H7 (cell line): ENCODE measurements at regions not wholly inside any gene's neighbourhood (a gene's known extent, or its start where the extent isn't known, plus 50 kb on each side); places are given as distances from the start of the nearest gene placed in this dataset.
"Not testable (repeated sequence)": the region's sequence is repeated elsewhere in the genome, so short reads cannot be mapped to it uniquely, and the experiment has no call there.

Source experiments
- DNase-seq: peaks from one replicate; pipeline ENCODE4 v3.0.0; 2012
- H3K27me3 ChIP-seq: 2 replicates; pipeline ENCODE4 v1.6.0; 2011; ENCODE audit warnings: mild to moderate bottlenecking, low read length; ENCODE audit not compliant: control insufficient read depth, insufficient read depth
- H3K36me3 ChIP-seq: replicated peaks from 2 replicates; pipeline ENCODE4 v1.5.1; 2011; ENCODE audit warnings: low read length; ENCODE audit not compliant: control insufficient read depth, insufficient read depth
- H3K4me3 ChIP-seq: 2 replicates; pipeline ENCODE4 v1.5.1; 2011; ENCODE audit warnings: low read depth, mild to moderate bottlenecking, control low read depth, low read length, moderate library complexity; ENCODE audit not compliant: insufficient read depth

- H3K27me3 ChIP-seq: no peaks in the 10 kb centered on the region
- no peak for DNase-seq
- no peak overlapping the region for H3K4me3 ChIP-seq
- no peaks in the 10 kb centered on the region for H3K36me3 ChIP-seq
Observed at GRCh38 chr5:1958211-1959010, 75.7 kb upstream of the IRX4 start.

DNA sequence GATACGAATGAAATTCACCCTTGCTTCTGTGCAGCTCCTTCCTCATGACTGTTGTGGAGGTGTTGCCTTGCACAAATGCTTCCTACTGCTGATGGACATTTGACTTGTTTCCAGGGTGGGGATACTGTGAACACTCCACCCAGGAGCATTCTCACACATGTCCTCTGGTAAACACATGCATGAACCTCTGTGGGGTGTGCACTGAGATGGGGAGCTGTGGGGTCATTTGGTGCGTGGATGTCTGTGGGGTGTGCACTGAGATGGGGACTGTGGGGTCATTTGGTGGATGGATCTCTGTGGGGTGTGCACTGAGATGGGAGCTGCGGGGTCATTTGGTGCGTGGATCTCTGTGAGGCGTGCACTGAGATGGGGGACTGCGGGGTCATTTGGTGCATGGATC is 72.9 kb upstream of the IRX4 start:
- no peak for DNase-seq
- no peaks in the 10 kb centered on the region for H3K27me3 ChIP-seq
- no peaks in the 10 kb centered on the region for H3K36me3 ChIP-seq
- no peak overlapping the region for H3K4me3 ChIP-seq

DNA sequence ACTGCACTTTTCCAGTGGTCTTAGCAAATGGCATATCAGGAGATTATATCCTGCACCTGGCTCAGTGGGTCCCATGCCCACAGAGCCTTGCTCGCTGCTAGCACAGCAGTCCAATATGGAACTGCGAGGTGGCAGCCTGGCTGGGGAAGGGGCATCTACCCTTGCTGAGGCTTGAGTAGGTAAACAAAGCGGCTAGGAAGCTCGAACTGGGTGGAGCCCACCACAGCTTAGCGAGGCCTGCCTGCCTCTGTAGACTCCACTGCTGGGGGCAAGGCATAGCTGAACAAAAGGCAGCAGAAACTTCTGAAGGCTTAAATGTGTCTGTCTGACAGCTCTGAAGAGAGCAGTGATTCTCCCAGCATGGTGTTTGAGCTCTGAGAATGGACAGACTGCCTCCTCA is 71.0 kb upstream of the IRX4 start:
- DNase-seq, H3K4me3 ChIP-seq, H3K27me3 ChIP-seq, H3K36me3 ChIP-seq: not testable (repeated sequence)

- Histone ChIP-seq H3K27me3 (no peaks in the 10 kb centered on the region), H3K4me3 (no peak overlapping the region), H3K36me3 (no peaks in the 10 kb centered on the region)
- peak; percentile 85 for DNase-seq
Observed at GRCh38 chr5:1952444-1953099, 69.8 kb upstream of the IRX4 start.

GRCh38 chr5:1952021-1952420 is 69.3 kb upstream of the IRX4 start:
- no peak for DNase-seq
- Histone ChIP-seq H3K36me3 (no peaks in the 10 kb centered on the region), H3K4me3 (no peak overlapping the region), H3K27me3 (no peaks in the 10 kb centered on the region)

GRCh38 chr5:1951165-1951816 is 68.6 kb upstream of the IRX4 start:
- no peak for DNase-seq
- Histone ChIP-seq H3K4me3 (no peak overlapping the region), H3K36me3 (no peaks in the 10 kb centered on the region), H3K27me3 (no peaks in the 10 kb centered on the region)

- Histone ChIP-seq H3K36me3 (no peaks in the 10 kb centered on the region), H3K27me3 (no peaks in the 10 kb centered on the region), H3K4me3 (no peak overlapping the region)
- no peak for DNase-seq
Observed at GRCh38 chr5:1950708-1951103, 68.0 kb upstream of the IRX4 start.

DNA sequence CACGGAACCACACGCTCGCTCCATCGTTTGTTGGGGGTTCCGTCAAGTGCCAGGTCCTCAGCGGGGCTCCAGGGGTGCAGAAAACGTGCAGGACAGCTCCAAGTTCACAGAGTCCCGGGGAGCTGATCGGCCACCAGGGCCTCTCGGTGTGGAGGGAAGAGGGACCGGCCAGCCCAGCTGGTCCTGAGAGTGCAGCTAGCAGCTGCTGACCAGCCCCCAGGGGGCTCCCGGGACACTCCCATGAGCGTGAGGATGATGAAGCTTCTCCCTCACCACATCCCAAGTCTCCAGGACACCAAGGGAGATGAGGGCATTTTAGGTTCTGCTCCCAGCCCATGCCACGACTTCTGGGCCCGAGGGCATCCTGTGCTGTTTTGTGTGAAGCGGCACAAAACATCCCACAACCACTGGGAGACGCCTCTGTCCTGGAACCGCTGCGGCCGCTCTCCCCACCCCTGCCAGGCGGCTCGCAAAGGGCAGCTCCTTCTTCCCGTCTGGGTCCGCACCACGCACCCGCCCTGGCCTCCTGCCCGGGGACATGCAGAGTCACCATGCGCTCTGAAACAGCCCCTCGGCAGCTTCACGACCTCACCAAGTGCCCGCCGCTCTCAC is 67.5 kb upstream of the IRX4 start:
- DNase-seq: peak; percentile 52
- no peak overlapping the region for H3K4me3 ChIP-seq
- H3K27me3 ChIP-seq: no peaks in the 10 kb centered on the region
- no peaks in the 10 kb centered on the region for H3K36me3 ChIP-seq

- Histone ChIP-seq H3K4me3 (no peak overlapping the region), H3K27me3 (no peaks in the 10 kb centered on the region), H3K36me3 (no peaks in the 10 kb centered on the region)
- no peak for DNase-seq
Observed at GRCh38 chr5:1949253-1949652, 66.5 kb upstream of the IRX4 start.

- H3K36me3 ChIP-seq: no peaks in the 10 kb centered on the region
- no peaks in the 10 kb centered on the region for H3K27me3 ChIP-seq
- no peak for DNase-seq
- no peak overlapping the region for H3K4me3 ChIP-seq
Observed at GRCh38 chr5:1948663-1949191, 66.0 kb upstream of the IRX4 start.

DNA sequence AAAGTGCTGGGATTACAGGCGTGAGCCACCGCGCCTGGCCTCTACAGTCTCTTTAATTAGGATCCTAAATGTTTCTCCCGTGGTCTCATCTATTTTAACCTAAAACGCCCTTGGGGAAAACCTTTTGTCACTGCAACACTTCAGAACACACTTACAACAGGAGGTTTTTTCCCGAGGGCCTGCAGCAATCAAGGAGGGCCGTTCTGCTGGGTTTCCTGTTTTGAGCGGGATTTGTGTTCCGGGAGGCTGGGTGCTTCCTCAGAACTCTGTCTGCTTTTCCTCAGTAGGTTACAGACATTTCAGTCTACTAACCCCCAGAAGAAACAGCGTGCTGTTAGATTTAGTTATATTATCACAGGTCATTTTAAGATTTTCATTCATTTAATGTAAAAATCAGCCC is 65.4 kb upstream of the IRX4 start:
- Histone ChIP-seq H3K4me3 (no peak overlapping the region), H3K36me3 (no peaks in the 10 kb centered on the region), H3K27me3 (no peaks in the 10 kb centered on the region)
- DNase-seq: no peak

- Histone ChIP-seq H3K27me3 (no peaks in the 10 kb centered on the region), H3K4me3 (no peak overlapping the region), H3K36me3 (no peaks in the 10 kb centered on the region)
- DNase-seq: peak; percentile 42
Observed at GRCh38 chr5:1946776-1947175, 64.1 kb upstream of the IRX4 start.

DNA sequence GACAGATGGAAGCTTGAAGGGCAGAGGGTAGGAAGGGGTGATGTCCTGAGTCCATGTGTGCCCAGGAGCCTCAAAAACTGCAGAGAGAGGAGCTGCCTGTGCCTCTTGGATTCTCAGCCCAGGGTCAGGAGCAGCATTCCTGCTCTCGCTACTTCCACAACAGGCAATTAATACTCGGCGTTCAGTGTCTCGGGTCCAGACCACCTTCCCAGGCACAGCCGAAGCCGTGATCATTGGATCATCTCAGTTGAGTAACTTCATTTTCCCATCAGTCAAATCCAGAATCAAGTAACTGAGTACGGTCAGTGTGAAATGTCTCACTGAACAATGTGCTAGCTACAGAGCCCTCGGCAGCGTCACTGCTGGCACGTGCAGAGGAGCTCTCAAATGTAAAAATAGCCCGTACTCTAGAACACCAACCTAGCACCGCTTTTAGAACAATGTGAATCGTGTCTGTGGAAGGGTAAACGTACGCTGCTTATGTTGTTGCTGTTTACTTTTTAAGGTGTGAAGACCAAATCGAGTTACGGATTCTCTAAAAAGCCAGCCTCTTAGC is 63.5 kb upstream of the IRX4 start:
- Histone ChIP-seq H3K4me3 (no peak overlapping the region), H3K27me3 (no peaks in the 10 kb centered on the region), H3K36me3 (no peaks in the 10 kb centered on the region)
- DNase-seq: no peak

DNA sequence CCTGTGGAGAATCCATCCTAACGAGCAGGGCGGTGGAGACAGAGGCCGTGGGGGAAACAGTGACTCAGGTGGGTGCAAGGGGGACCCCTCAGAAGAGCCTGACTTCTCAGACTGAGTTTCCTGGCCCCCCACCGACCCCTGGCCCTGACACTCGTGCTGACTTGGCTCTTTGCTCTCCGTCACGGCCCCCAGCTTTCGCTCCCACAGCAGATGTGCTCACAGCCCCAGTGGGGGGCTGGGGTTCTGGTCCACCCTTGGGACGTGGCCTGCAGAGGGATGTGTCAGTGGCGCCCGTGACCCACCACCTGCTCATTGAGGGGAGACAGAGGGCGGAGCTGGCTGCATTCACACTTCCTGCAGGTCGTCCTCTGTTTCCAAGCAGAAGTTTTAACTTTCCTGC is 62.9 kb upstream of the IRX4 start:
- Histone ChIP-seq H3K4me3 (no peak overlapping the region), H3K36me3 (no peaks in the 10 kb centered on the region), H3K27me3 (no peaks in the 10 kb centered on the region)
- DNase-seq: no peak
